DND-41 (cell line): ENCODE measurements at regions not wholly inside any gene's neighbourhood (a gene's known extent, or its start where the extent isn't known, plus 50 kb on each side); places are given as distances from the start of the nearest gene placed in this dataset.

Experiments used
- ATAC-seq: fragments of 200-7000 bp; cut with Tn5 transposase; 3 replicates; pipeline ENCODE4 v1.9.1; 2021; ENCODE audit warnings: low read depth; ENCODE audit not compliant: insufficient read depth
- DNase-seq: peaks from one replicate; pipeline ENCODE4 v3.0.0-alpha.2; 2020
- H2AFZ ChIP-seq: 2 replicates; pipeline ENCODE4 v1.6.0; 2012; ENCODE audit warnings: low read depth, low read length
- H3K27ac ChIP-seq: 2 replicates; pipeline ENCODE4 v1.5.1; 2012; ENCODE audit warnings: low read length, inconsistent platforms
- H3K27me3 ChIP-seq: fragments of 200-600 bp; sonication (generic); 2 replicates; pipeline ENCODE4 v1.6.0; 2012; ENCODE audit warnings: low read length, mild to moderate bottlenecking, inconsistent platforms; ENCODE audit not compliant: insufficient read depth, poor library complexity
- H3K36me3 ChIP-seq: 2 replicates; pipeline ENCODE4 v1.5.1; 2012; ENCODE audit warnings: low read length, inconsistent platforms; ENCODE audit not compliant: insufficient read depth
- H3K4me1 ChIP-seq: 2 replicates; pipeline ENCODE4 v1.5.1; 2012; ENCODE audit warnings: mild to moderate bottlenecking, low read length; ENCODE audit not compliant: insufficient read depth
- H3K4me2 ChIP-seq: 2 replicates; pipeline ENCODE4 v1.6.0; 2012; ENCODE audit warnings: mild to moderate bottlenecking, moderate library complexity, low read length, inconsistent platforms; ENCODE audit not compliant: insufficient read depth
- H3K4me3 ChIP-seq, 2 experiments: fragments of 200-600 bp in 1 of 2; shearing (Covaris generic) in 1 of 2; 2 replicates each; pipeline ENCODE4 v1.5.1; 2012 to 2016; ENCODE audit warnings: inconsistent platforms in 2 of 2, low read length in 2 of 2, mild to moderate bottlenecking in 2 of 2, low read depth in 1 of 2, moderate library complexity in 1 of 2
- H3K79me2 ChIP-seq: 2 replicates; pipeline ENCODE4 v1.6.0; 2012; ENCODE audit warnings: low read length, inconsistent platforms; ENCODE audit not compliant: insufficient read depth
- H3K9ac ChIP-seq: 2 replicates; pipeline ENCODE4 v1.6.0; 2012; ENCODE audit warnings: low read depth, mild to moderate bottlenecking, inconsistent platforms, low read length, moderate library complexity
- H3K9me3 ChIP-seq: 2 replicates; pipeline ENCODE4 v1.5.1; 2012; ENCODE audit warnings: low read length, moderate library complexity, mild to moderate bottlenecking, inconsistent platforms; ENCODE audit not compliant: insufficient read depth, severe bottlenecking
- H4K20me1 ChIP-seq: 2 replicates; pipeline ENCODE4 v1.6.0; 2012; ENCODE audit warnings: low read length; ENCODE audit not compliant: insufficient read depth
- CTCF ChIP-seq: IDR thresholded peaks from 2 replicates; pipeline ENCODE4 v1.5.1; 2012; ENCODE audit warnings: borderline replicate concordance, low read length, moderate library complexity, mild to moderate bottlenecking; ENCODE audit not compliant: poor library complexity, severe bottlenecking; ENCODE audit errors: extremely low read depth
- EZH2 ChIP-seq: IDR thresholded peaks from 3 replicates; pipeline ENCODE4 v1.6.1; 2012; ENCODE audit warnings: borderline replicate concordance, low read depth, mild to moderate bottlenecking, moderate library complexity, low read length, inconsistent platforms; ENCODE audit not compliant: severe bottlenecking

DNA sequence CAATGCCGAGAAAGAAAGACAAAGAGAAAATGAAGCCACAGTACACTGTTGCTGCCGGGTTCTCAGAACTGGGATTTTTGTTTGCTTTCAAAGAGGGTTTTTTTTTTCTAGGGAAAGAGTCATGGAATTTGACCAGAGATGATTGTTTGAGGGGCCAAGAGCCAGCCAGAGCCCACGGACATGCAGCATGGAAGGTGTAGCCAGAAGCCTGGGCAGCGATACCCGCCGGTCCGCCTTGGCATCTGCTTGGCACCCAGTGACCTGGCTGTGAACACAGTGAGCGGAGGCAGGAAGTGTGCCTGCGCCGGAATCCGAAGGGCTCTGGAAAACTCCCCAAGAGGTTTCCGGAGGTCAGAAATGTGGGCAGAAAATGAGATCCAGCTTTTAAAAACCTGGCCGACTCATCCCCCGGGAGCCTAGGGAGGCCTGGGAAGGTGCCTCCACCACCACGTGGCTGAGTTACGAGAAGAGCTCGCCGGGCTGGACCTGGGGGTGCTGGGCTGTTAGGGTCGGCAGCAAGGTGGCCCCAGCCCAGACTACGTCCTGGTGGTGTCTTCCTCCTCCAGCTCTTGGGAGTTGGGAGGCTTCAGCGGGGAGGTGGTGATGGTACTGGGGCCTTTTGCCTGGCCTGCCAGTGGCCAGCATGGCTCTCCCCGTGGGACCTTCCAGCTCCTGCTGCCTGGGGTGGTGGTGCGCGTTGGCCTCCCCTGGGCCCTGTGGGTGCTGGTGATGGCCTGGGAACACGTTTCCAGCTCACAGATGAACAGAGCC is 61.6 kb upstream of the PPARA start:
- ATAC-seq (no peak), DNase-seq (no peak)
- no peak overlapping the region for H3K4me3 ChIP-seq
- no peak overlapping the region for H3K4me2 ChIP-seq
- no peak overlapping the region for H3K27ac ChIP-seq
- H3K79me2 ChIP-seq: peaks cover 100% of the 10 kb centered on the region
- TF ChIP-seq CTCF (no peak), EZH2 (no peak)
- H3K4me1 ChIP-seq: no peaks in the 10 kb centered on the region
- peaks cover 97% of the 10 kb centered on the region for H4K20me1 ChIP-seq
- H3K9me3 ChIP-seq: no peaks in the 10 kb centered on the region
- no peak overlapping the region for H2AFZ ChIP-seq
- peaks cover 100% of the 10 kb centered on the region for H3K36me3 ChIP-seq
- H3K9ac ChIP-seq: no peak overlapping the region
- no peaks in the 10 kb centered on the region for H3K27me3 ChIP-seq

- Histone ChIP-seq H3K4me1 (no peaks in the 10 kb centered on the region), H3K79me2 (peaks cover 100% of the 10 kb centered on the region), H2AFZ (no peak overlapping the region), H3K4me3 (no peak overlapping the region), H4K20me1 (peaks cover 97% of the 10 kb centered on the region), H3K9me3 (no peaks in the 10 kb centered on the region), H3K27ac (no peak overlapping the region), H3K36me3 (peaks cover 99% of the 10 kb centered on the region), H3K27me3 (no peaks in the 10 kb centered on the region), H3K9ac (no peak overlapping the region), H3K4me2 (no peak overlapping the region)
- TF ChIP-seq CTCF: no peak
- no peak for TF ChIP-seq EZH2
- DNase-seq (no peak), ATAC-seq (no peak)
Observed at GRCh38 chr22:46089426-46090035, 60.8 kb upstream of the PPARA start.

DNA sequence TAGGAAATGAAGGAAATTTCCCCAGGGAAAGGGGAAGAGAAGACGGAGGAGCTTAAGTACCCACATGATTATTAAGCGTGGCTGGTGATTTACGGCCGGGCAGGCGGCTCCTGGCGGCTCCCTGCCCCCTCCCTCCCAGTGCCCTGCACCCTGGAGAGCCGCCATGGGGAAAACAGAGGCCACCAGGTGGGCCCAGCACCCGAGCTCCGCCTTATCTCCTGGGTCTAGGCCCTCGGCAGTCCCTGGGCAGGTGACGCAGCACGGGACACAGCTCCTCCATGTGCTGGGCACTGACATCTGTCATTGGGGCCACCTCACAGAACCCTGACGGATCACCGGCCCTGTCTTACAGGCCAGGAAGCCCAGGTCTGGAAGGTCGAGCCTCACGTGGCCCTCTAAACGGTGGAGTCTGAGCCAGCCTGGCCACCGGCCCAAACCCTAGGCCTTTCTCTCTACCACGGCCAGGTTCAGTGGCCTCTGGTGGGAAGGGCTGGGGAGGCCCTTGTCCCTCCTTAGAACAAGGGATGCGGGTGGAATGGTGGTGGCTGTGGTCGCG is 60.2 kb upstream of the PPARA start:
- Histone ChIP-seq H3K4me1 (no peaks in the 10 kb centered on the region), H3K9ac (no peak overlapping the region), H3K36me3 (peaks cover 94% of the 10 kb centered on the region), H2AFZ (no peak overlapping the region), H3K27ac (no peak overlapping the region), H3K9me3 (no peaks in the 10 kb centered on the region), H4K20me1 (peaks cover 97% of the 10 kb centered on the region), H3K79me2 (peaks cover 100% of the 10 kb centered on the region), H3K27me3 (no peaks in the 10 kb centered on the region), H3K4me3 (no peak overlapping the region), H3K4me2 (no peak overlapping the region)
- no peak for ATAC-seq
- no peak for TF ChIP-seq CTCF
- no peak for DNase-seq
